CD4-positive, alpha-beta T cell treated with Interferon alpha-2 for 1 hour (primary cell): ENCODE measurements at regions not wholly inside any gene's neighbourhood (a gene's known extent, or its start where the extent isn't known, plus 50 kb on each side); places are given as distances from the start of the nearest gene placed in this dataset.

Experiments used
- DNase-seq, 2 donors: peaks; one replicate each; pipeline ENCODE4 v3.0.0-alpha.2; 2020 to 2022

DNA sequence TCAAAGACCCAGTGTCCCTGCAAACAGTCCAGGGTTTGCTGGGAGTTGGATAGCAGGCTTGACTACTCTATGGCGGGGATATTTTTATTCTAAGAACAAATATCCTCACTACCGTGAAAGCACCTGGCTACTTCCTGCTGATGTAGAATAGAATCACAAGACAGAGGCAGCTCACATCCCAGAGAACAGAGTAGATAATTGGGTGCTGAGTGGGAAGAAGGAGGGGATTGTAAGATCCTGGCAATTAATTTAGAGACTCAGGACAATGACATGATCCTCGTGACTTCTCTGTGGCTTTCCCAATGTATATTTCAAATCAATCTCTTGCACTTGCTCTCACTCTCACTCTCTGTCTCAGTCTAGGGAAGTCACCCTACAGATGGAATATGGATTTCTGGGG lies 341.9 kb upstream of the DCC start:
- DNase-seq = no peak

DNA sequence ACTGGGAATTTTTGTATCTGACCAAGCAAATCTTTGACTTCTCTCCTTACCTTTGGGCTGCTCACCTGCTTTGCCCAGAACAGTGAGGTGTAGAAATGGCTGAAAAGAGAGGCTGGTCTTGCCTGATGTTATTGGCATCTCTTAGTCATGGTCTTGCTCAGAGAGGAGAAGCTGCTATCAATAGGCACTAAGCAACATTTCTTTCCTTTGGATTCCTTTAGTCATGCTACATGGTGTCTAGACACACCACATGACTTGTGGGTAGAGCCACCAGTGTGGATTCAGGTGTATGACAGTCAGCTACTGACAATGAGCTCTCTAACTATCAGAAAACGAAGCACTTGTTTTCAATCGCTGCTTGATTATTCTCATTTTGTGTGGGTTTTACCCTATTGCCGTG lies 341.3 kb upstream of the DCC start:
- no peak for DNase-seq

DNA sequence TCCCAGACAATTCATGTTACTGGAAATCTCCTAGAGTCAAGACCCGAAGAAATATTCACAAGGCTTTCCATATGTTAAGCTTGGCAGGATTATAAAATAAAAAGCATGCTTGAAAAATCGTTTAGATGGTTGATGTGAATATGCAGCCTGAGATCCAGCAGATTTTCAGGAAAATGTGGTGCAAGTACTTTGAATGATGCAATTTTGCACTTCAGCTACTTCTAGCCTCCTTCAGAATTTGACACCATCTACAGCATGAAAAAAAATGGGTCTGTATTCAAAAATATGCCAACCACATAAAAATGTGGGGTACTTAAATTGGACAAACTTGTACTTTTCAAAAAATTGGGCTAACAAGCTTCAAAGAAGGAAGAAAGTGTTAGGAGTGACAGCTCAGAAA lies 340.6 kb upstream of the DCC start:
- DNase-seq = no peak

DNA sequence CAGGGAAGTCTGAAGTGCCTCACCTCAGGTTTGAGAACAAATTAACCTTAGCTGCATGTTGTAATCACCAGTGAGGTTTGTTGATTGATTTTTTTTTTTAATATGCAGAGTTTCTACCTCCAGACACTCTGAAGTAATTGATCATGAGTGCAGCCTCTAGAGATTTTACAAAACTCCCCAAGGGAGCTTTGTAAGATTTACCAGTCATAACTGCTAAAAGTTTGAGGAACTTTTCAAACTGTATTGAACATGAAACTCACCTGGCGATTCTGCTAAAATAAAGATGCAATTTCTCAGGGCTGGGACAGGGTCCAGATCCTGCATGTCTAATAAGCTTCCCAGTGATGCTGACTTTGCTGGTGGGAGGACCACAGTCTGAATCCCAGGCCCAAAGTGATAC lies 339.6 kb upstream of the DCC start:
- no peak for DNase-seq

DNA sequence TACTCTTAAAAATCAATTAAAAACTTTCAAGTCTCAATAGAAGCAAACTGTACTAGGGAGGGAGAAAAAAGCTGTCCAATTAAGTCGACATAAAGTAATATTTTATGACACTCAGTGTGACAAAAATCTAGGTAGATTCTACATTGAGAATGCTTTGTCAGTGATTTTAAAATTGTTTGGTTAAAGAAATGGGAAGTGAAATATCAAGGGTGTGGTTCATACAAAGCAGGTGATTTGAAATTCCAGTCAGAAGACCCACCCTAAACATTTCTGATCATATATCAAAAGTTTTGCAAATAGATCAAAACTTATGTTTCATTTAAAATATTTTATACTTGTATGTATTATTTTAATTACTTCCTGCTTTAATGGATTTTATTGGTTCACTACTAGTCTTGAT lies 338.9 kb upstream of the DCC start:
- DNase-seq = no peak

DNA sequence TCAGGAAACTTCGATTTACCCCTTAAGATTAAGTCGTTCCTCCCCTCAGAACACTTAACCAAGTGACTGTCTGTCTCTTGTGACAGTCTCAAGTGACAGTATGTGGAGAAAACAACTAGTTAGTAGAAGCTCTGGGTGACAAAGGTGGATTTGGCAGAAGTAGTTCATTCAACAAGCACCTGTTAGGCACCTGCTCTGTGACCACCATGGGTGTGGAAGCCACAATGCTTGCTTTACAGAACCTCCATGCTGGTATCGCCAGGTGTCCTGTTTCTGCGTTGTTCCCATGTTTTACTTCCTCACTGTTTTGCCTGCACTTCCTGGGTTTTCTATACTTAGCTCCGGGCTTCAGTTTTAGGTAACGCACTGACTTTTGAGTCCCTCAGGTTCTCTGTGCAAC lies 337.4 kb upstream of the DCC start:
- DNase-seq = no peak

DNA sequence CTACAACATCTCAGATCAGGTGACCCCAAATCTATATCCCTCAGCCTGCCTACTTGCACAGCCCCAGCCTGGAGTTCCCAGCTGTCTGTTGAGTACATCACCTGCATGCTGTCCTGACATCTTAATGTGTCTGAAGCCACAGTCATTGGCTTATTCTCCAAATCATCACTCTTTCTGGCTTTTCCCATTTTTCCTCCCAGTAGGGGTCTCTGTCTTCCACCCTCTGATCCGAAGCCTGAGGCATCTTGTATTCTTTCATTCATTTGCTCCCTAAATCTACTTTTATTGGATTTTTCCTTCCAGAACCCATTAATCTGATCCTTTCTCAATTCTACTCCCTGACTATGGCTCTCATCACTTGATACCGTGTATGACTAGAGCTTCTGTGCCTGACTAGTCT lies 332.9 kb upstream of the DCC start:
- no peak for DNase-seq

DNA sequence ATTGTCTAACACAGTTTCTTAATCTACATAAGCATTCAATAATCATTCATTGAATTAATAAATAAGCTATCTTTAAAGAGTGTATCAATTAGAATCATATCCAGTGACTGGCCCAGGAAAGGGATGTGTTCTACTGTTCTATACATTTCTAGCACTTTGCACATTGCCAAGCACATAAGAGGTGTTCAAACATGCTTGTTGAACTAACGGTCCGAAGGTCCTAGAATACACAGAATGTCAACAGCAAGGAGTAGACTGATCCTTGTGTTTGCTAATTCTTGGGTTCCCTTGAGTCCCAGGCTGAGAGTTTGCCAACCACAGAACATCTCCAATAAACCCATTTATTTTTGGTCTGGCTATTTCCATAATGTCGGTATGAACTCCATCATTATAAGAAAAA lies 331.7 kb upstream of the DCC start:
- no peak for DNase-seq

DNA sequence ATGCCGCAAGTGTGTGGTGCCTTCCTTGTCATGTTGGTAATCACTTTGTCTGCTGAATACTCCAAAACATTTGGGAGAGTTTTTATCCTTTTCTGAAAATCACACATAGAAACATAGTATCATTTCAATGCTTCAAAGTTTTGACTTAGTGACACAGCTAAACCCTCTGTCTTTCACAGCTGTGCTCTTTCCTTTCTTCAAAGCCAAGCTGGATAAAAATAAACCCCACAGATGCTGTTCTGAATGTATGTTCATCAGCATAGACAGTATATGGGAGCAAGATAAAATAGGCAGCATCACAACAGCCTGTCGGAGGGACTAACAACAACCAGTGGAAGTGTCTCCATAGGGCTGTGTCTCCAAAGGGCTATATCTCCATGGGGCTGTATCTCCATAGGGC lies 331.3 kb upstream of the DCC start:
- DNase-seq = no peak

DNA sequence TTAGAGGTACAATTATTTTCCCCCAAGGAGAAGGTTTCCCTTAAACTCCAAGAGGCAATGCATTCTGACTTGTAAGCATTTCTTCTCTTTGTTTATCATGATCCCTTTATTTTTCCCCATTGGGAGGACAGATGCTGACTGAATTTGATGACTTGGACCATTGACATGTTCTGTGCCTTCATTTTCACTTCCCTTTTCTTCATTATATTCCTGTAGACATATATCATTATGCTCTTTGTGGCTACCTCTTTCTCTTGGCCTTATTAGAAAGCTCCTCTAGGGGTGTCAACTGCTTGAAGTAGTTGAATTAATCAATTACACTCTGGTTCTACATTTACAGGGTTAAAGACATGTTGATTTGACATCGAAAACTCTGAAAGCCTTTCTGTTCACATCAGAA lies 330.0 kb upstream of the DCC start:
- DNase-seq = no peak

DNA sequence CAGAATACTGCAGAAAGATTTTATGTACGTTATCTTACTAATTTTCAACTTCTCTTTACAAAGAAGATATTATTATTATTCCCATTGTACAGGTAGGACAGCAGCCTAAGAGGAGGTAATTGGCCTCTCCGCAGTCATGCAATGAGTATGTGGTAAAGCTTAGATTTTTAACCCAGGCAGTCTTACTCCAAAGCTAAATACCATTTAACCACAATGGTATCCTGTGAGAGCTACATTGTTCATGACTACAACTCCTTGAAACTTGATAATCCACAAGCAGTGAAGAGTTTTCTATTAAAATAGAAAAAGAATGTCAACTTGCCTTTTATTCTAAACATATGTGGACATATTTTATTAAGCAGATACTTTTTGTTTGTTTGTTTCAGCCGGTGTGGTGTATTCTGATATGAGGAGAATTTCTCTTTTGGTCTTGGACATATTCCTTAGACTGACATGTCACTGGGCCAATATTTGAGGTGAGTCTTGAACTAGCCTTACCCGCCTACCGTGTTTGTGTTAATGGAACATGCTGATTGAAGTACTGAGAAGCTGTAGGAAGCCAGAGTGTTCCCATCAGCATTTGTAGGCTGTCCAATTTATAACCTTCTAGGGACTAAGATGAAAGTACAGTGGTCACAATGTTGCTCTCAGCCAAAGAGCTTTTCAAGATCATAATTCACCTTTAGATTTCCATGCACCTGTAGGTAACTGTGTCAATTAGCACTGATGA lies 293.9 kb upstream of the DCC start:
- DNase-seq = no peak

DNA sequence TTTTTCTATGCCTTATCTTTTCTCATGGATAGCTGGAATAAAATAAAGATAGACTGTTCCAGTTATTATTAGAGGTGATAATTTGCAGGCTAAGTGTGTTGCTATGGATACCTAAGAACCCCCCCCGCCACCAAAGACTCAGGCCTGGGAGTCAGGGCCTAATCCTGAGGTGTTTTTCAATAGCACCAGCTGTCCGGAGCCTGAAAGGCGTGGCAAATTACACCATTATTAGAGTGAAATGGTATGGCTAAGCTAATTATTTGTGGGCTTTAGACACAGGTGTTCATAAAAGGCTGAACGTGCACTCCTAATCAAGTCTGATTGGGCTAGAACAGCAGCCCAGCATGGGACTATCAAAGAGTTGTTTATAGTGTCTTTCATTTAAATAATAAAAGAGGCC lies 293.2 kb upstream of the DCC start:
- no peak for DNase-seq

DNA sequence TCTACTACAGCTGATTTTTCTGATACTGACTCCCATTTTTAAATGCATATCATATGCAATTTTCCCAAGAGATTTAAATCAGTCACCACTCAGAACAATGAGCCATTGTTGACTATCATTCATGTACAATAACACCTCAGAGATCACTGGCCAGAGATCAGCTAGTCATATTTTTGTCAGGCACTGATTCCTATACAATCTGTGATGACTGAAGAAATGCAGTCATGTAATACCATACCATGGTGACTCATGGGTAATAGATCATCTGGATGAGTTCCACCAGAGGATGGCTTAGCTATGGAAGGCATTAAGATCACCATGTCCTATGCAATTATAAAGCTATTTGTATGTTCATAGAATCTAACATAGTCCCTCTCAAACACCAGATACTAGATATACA lies 285.7 kb upstream of the DCC start:
- no peak for DNase-seq

DNA sequence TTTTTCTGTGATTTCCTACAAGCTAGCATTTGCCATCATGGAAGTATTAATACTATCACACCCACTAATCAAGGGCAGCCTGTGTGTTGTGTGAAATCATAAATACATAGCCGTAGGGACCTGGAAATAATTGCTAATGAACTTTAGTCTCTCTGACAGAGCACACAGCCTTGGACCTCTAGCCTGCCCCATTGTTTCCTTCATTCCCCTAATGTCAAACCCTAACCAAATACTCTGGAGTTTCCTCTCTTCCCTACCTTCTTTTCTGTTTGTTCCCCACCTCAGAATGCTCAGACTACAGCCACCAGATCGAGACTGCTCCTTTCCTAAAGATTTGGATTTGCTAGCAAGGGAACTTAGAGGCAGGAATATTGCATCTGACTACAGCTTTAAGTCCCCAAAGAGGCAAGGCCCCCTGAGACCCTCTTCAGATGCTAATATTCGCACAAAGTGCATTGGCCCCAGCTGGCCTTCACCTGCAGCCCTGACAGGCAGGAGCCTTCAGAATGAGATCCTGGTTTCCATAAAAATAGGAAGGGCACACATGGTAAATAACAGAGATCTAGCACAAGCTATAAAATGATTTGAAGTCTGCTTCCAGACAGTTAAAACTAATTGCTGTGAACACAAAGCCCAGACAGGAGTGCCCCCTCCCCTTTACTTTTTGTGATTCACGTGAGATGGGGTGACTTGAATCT lies 279.2 kb upstream of the DCC start:
- DNase-seq = no peak

DNA sequence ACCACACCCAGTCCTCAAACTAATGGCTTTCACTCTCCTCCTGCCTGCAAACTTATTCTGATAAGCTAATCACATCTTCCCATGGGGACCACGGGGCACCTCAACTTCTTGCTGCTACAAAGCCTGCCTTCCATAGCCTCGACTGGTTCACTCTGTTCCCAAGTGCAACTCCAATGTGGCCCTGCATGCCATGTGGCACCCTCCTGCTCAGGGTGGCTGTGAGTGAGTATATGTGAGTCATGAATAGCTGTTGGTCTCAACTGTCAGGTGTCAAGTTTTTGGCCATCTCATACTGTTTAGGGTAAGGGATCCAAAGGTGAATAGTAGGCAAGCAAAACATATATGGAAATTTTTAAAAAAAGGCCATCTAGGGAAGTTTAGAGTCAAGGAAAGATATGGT lies 276.1 kb upstream of the DCC start:
- no peak for DNase-seq

DNA sequence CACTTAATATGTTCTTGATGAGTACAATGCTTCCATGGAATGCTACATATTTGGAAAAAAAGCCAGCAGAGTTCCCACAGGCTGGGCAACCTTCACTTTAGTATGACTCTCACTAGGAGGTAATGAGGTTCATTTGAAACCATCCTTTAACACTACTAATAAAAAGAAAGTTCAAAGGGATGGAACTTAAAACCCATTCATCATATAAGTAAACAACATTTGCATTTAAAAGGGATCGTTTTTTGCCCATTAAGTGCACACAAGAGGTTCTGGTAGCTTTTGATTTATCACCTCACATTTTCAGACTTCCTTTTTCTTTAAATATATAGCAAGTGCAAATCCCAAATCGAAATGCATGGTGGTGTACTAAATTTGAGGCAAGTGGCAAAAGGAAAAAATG lies 270.8 kb upstream of the DCC start:
- no peak for DNase-seq

DNA sequence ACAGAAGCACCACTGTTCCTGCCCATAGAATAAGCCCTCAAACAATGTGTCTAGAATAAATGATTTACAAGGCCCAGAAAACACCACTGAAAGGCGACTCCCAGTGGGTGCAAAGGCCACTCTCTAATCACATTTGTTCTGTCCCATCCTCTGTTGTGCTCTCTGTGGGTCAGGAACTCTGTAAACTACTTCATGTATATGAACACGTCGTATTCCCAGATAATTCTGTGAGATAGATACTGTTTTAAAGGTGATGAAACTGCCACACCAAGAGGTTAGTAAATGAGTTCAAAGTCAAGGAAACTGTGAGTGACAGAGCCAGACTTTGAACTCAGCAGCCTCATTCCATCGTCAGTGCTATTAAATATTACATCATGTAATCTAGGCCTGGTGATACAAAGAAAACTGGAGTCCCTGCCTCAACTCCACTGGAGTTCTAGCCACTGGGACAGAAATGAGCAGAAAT lies 269.7 kb upstream of the DCC start:
- DNase-seq = no peak

DNA sequence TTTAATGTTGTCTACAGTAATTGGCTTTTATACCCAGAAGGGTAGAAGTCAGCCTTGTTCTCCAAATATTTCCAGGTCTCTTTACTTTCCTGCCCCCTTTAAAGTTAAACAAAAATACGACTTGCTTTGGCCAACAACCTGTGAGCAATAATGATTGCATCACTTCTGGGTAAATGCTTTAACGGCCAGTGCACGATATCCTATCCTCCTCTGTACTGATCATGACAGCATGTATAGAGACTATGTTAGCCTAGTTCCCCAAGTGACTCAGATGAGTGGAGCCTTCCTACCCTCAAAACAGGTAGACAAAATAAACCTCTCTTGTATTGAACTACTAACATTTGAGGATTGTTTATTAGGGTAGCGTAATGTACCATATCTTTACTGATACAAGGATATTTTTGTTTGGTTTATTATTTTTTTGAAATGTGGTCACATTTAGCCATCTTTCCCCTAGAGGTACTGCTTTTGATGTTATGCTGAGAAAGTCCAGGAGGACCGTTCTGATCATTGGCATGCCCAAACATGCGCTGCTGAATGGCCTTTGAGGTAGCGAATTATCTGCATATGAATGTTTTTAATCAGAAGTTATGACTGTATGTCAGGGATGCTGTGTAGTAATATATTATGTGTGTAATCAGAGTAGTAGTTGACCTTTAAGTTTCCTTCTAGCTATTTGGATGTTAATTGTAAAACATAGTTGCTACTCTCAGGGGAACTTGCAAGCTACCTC lies 262.6 kb upstream of the DCC start:
- DNase-seq = no peak

DNA sequence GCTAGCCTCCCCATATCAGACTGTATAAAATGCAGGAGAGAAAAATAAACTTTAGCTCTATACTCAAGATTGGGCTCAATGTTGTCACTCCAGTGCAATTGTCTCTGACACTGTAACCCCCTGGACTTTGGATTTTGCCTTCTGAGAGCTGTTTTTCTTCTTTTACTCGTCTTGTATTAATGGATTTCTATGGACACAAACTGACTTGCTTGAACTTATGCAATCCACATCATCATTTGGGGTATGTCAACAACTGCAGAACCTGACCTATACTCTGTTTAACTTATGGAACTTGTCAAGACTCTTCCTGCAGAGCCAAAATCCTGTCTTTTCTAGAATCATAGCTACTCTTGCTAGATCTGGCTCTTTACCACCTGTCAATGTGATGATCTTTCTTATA lies 257.8 kb upstream of the DCC start:
- DNase-seq = no peak

DNA sequence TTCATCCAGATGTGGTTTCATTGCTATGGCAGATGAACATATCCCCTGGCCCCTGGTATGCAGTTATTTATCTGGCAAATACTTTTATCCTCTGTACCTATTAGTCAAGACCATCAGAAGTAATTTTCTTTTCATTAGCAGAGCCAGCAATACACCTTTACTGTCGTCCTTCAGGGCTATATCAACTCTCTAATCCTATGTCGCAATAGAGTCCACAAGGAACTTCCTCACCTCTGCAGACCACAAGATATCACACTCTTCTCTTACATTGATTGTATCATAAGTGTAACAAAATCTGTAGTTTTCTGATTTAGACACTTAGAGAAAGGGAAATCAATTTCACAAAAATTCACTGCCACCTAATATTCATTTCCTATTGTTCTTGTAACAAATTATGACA lies 252.9 kb upstream of the DCC start:
- DNase-seq = no peak

DNA sequence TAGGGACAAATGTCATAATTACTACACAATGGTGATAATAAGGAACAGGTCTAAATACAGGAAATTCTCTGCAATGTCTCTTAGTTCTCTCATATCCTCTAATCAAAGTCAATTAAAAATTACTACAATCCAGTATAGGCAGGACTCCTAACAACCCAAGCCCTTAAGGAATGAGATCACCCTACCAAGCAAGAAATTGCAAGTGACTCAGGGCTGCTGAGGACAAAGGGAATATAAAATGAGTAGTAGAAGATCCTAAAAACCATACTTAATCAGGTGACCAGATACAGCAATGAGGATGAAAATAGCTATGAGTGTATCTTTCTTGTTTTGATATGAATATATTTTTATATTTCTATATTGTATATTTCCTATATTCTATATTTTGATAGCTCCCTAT lies 250.0 kb upstream of the DCC start:
- DNase-seq = no peak

DNA sequence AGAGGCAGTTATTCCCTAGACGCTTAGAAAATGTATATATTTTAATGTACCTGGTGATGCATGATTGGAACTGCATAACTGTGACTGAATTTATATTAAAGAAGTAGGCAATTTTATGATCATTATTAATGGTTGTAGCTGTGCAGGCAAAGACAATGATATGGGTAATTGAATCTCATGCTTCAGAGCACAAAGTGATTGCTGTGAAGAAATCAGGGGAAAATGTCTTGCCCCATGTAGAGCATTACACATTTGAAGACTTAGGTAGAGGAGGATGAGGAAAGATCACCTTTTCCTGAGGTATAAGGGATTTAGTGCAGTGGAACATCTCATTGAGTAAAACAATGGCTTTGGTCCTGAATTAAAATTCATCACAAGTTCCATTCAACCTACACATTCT lies 246.8 kb upstream of the DCC start:
- DNase-seq = no peak

DNA sequence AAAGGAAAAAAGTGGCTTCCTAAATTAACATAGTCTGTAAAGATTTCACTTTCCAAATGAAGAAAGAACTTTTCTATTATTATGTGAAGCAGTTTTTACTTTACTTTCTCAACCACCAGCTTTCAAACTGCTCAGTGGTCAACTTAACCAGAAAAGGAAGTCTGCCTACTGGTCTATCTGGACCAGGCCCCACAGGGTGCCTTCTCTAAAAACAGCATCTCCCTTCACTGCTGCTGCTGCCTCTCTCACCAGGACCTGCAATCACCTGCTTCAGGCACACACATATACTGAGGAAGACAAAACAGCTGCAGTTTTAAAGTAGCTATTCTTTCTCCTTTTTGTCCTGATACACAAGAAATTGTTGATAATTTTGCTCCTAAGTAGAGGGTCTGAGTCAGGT lies 221.3 kb upstream of the DCC start:
- no peak for DNase-seq

DNA sequence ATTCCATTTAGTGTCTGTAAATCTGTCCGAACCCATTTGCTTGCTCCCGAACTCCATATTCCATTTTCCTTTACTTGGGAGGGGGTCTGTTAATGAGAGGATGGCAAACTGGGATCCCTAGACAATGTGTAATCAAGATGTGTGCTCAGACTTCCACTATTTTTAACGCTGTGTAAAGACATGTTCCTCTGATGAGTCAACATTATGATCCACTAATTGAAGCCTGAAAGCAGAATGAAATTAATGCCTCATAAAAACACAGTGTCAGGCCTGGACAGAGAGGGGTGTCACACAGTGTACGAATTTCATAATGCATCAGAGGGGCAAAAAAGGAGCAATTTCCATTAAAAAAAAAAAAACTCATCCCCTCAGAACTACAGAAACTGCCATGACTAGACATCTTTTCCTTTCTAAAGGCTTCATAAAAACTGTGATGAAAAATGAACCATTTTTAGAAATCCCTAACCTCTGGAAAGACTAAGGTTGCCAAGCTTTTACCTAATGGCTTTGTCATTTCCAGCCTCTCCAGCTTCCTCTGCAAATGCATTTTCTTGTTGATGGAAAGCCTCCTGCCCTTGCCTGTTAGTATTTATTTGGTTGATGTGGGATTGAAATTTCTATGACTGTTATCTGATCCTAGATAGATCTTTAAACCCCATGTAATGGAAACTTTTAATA lies 209.2 kb upstream of the DCC start:
- no peak for DNase-seq
